HUDEP-2 (cell line): ENCODE measurements at regions not wholly inside any gene's neighbourhood (a gene's known extent, or its start where the extent isn't known, plus 50 kb on each side); places are given as distances from the start of the nearest gene placed in this dataset.
"Not testable (repeated sequence)": the region's sequence is repeated elsewhere in the genome, so short reads cannot be mapped to it uniquely, and the experiment has no call there.

Experiments used
- DNase-seq, 76 experiments: peaks; one replicate each; lab custom pipeline; 2025; ENCODE audit not compliant: unreplicated experiment in 76 of 76; lab: John Stamatoyannopoulos, UW

DNA sequence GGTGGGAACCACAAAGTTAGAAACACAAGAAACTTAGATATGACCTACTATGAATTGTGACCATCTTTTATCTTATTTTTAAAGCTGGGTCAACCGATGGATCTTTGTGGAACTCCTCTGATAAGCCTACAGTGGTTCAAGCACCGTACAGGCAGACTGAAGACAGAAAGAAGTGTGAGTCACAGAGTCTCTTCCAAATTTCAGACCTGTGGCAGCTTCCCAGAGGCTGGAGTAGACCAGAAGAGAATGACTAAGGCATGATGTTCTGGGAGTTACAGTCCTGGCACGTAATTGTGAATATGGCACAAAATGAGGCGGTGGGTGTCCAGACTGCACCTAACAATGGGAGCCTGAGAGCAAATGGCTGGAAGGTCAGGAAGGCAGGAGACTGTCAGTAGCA, 70.0 kb downstream of the LMO4 start:
- peak in 11 of 76 experiments; percentile 2 to 51 (median 30) for DNase-seq

DNA sequence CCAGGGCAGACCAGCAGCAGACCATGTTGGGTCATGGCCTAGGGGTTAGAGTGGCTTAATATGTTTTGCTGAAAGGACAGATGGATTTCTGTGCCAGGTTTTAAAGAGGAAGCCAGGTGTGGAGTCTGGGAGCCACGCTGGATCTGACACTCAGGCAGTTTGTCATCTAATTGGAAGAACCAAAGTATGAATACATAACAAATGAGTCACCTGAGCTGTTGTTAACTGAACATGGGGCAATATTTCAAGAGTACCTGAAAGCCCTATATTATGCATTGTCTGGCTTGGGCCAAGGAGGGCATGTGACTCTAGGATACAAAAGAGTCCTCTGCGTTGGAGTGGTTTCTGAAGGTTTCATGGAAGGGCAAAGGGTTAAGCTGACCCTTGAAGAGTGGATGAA, 70.6 kb downstream of the LMO4 start:
- DNase-seq: no peak

DNA sequence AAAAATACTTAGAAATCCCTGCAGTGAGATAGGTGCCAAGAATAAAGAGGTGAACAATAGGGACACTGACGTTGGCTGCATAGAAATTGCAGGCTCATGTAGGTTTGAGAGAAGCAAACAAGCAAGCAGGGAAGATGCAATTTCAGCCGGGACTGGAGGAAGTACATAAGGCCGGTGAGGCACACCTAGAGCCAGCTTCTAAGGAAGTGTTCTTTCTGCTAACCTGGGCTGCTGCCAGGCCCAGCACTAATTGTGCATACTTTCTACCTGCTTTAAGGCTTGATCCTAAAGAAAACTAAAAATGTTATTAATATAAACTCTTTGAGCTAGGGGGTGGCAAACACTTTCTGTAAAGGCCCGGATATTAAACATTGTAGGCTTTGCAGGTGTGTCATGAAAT, 71.0 kb downstream of the LMO4 start:
- no peak for DNase-seq

DNA sequence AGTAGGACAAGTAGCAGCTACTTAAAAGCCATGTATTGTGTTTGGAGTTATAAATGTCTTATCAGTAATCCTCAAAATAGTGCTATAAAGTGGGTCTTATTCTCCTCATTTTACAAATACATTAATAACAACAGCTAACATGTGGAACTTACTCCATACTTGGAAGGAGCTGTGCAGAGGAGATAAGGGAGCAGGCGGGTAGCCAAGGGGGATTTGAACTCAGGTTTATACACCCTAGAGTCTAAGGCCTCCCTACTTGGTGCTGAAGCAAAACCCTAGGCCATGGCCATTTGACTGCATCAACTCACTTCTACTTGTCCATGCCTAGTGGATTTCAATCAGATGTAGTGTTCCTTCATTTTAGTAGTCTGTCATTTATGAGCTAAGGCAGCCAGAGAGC, 72.1 kb downstream of the LMO4 start:
- peak in 20 of 76 experiments; percentile 1 to 49 (median 16) for DNase-seq

DNA sequence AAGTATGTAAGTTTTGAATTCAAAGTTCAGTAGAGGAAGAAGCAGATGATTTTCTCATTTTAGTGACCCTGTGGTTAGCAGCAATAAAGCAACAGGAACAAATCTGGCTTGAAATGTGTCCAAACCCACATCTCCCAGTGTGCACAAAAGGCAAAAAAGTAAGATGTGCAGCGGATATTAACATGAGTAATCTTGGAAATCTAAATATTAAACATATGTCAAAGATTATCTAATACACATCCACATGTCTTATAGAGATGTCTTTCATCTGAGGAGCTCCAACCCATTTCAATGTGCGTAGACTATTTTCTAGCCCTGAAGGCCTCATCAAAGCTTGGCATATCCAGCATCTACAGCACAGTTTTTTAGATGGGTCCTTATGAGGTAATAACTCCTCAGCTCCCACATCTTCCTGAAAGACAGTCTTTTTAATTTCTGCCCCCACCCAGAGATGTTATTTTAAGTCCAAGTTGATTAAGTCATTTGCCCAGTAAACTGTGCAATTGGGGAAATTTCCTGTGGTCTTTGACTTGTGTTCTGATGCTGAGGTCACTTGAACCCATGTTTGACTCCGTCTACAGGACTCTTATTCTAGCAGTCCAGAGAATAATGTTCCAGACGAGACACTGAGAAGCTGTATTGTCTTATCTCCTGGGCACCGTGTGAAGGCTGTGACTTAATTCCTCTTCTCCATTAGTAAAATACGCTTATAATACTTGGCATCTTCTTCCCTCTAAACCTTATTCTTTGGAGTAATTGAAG, 73.7 kb downstream of the LMO4 start:
- DNase-seq: no peak

DNA sequence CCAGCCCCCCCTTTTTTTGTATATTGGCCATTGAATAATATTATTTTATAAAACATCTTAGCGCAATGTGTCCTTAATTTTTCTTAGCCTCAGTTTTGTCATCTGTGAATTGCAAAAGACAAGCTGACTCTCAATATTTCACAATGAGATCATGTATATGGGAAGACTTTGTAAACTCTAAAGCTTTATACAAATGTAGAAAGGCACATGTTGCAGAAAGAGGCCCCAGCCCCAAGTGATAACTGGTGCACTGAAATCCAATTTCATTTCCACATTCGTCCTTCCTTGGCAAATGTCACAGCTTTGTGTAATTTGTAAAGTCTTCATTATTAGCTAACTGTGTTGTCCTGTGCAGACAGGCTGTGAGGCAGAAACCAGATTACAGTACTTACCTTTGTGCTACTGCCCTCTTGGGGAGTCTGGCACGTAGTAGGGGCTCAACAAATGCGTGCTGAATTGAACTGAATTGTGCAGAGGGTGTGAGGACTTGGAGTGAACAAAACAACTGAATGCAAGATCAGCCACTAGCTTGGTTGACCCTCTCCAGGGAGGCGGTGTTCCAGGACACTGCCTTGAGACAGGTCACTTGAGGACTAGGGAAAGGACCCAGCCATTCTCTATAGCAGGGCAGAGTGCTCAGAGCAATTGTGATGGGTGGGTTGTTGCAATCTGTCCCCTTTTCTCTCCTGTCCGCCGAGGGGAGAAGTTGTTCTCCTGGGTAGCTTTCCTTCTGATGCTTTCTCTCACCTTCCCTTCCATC, 74.6 kb downstream of the LMO4 start:
- no peak for DNase-seq

DNA sequence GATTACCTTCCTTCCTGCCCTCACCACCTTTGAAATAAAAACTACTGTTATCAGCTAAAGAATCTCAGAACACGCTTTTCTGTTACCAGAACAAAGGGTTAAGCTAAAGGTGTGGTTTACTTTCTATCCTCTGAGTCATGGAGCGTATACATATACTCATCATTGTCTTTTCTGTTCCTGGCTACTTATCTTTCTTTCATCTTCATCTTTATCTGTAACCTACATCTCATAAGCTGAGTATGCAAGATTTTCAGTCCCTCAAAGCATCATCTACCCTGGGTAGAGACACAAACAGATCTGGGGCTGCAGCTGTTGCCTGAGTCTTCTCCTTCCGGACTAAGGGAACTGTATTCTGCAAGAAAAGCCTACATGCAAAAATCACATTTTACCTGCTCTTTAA, 75.6 kb downstream of the LMO4 start:
- DNase-seq: no peak

DNA sequence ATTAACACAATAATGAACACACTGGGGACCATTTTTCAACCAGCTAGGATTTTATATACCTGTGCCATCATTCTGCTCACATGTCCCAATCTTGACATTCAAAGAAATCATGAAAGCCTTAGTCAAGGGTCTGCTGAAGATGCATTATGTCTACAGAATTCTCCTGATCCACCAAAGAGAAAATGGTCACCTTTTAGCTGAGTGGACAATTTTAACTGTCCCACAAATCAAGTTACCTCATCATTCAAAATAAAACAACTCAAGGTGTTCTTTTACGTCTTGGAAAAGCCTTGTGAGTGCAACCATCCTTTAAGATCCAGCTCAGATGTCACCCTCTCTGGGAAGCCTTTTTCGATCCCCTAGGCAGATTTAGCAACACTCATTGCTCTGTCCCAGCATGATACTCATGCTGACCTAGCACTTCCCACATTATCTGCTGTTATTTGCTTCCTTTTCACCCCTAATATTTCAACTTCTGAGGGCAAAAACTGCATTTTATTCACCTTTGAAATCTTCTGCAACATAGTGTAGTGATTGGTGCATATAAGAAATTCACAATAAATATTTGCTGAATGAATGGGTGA, 80.1 kb downstream of the LMO4 start:
- no peak for DNase-seq

DNA sequence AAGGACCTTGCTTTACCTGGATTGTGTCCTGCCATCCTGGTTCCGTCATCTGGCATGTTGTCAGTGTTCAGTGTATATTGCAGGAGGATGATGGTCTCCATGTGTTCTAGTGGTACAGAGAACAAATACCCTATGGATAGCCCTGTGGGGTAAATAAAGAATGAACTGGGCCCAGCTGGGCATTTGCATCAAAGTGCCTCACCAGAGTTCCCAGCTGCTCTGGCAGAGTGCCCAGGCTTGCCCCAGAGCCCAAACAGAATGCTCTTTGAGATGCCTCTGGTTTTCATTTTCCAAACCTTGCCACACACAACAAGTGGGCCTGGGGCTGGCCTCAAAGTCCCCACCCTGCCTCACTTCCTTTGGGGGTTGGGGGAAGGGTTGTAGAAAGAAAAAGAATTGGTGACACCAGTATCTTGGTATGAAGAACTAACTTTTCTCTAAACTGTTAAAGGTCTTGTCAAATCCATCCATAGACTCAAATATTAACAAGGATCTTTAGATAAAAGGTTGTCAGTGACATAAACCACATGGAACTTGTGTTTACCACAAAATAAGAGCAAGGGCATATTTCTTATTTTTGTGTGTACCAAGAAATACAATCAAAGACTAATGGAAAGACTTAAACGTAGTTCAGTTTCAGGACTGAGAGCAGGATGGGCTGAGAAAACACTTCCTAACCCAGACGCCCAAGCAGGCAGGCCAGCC, 82.2 kb downstream of the LMO4 start:
- DNase-seq: peak in 1 of 76 experiments; percentile 5

DNA sequence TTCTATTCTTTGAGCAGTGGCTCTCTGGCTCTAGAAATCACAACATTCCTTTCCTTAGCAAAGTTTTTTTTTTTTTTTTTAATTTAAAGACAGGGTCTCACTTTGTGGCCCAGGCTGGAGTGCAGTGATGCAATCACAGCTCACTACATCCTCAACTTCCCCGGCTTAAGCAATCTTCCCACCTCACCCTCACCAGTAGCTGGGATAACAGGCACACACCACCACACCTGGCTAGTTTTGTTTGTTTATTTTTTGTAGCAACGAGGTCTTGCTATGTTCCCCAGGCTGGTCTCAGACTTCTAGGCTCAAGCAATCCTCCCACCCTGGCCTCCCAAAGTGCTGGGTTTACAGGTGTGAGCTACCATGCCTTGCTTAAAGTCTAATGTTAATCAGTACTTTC, 85.2 kb downstream of the LMO4 start:
- DNase-seq: not testable (repeated sequence)

DNA sequence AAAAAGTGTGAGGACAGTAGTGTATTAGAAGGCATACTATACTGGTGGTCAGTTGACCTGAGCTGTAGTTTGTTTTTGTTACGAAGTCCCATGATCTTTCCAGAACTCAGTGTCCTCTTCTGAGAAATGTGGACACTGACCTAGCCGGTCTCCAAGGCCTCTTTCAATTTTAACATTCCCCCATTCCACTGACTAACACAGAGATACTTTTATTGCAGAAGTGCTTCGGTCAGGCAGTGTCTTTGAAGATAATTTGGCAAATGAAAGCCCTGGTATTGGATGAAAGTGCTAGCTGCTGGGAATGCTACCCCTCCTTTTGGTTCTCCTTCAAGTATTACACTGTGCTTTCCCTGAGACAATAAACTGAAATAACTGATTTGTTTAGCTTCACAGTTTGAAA, 89.4 kb downstream of the LMO4 start:
- DNase-seq: no peak

DNA sequence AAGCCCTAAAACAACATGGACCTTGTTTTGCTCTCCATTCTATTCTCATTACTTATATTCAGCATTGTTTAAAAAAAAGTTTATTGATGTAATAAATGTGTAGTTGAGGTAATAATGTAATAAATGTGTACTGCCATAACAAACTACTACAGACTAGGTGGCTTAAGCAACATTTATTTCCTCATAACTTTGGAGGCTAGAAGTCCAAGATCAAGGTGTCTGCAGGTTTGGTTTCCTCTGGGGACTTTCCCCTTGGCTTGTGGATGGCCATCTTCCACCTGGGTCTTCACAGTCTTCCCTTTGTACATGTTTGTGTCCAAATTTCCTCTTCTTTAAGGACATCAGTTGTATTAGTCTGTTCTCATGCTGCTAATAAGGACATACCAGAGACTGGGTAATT, 93.1 kb downstream of the LMO4 start:
- no peak for DNase-seq

DNA sequence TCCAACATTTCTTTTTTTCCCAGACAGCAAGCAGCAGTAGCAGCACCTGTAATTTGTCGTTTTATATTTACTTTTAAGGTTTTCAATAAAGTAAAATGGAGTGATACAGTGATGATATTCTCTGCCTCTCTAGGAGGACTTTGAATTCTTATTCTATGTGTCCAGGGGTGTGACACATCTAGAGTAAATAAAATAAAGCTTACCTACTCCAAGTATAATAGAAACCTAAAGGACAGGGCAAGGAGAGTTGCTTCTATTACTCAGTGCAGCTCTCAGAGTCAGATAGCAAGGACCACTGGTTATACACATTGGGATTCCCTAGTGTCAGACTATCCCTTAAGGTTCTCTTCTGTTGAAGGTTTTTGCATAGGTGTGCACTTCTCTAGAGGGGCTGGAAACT, 95.9 kb downstream of the LMO4 start:
- no peak for DNase-seq

DNA sequence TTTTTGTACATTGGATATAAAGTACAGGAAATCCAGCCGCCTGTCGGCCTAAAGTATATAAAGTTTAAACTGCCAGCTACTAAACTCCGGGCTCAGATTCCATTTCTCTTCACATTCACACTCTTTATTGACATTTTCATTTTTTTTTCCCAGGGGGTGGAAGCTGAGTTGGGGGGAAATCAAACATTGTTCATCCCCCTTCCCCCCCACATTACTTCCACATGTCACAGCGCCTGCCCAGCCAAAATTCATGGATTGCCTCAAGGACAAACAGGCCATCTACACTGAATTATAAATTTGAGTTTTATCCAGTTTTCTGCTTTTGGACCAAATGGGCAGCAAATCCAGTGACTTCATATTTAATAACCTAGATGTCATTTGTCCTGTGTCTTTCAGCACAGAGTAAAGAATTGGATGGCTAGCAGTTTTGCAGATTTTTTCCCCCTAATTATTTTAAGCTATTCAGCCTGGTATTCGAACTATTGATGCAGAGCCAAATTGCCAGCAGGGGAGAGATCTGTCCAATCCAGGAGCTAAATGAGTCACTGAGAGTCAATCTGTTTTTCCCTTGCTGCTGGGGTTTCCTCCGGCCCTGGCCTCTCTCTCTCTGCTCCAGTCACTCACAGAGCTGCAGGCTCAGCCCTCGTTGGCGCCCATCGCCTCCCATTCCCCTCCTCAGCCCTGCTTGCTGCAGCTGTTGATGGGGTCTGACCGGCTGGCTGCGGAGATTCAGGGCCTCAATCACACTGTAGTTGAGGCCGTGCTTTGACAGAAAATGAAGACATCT, 98.0 kb downstream of the LMO4 start:
- no peak for DNase-seq

DNA sequence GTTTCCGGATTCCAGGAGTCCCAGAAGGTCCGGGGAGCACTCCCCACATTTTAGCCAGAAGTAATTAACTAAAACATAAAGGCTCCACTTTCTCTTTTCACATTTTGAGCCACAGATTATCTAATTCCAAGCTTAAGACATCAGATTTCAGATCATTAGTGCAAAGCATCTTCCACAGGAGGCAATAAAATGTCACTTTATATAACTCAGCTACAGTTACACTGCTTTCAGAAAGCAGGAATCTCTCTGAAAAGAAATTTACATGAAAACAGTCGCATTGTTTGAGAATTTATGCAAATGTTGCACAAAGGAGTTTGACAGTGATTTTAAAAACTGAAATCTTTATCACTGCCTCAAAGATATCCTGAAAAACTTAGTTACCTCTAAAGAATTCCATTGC, 99.7 kb downstream of the LMO4 start:
- DNase-seq: no peak

DNA sequence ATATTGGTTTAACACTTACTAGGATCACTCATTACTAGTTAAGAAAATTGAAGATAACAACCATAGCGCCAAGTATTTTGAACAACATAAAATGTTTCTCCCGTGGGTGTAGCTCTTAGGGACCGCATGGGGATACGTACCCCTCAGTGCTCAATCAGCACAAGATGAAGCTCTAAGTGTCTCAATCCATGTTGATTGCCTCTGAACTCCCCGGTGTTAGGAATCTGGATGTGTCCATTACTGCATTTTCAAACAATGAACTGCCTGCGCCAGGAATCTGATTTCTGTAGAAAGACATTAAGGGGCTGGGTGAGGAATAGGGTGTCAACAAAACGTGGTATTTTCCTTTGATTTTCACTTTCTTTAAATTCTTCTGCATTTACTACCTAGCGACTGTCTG, 100.2 kb downstream of the LMO4 start:
- DNase-seq: no peak

DNA sequence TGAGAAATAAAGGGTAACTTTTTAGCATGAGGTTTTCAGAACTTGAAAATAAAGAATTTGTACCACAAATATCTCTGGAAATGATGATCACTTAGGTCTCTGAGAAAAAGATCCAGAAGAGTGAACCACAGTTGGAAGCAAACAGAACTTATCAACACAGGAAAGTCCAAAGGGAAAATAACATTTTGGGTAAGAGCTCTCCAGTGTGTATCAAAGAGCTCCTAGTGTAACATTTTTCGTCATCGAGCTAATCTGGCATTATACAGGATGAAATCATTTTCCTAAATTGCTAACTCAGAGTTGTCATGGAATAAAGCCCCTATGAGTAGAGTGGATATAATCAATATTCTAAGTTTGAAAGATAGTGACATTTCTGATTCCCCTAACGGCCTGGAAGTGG, 104.0 kb downstream of the LMO4 start:
- no peak for DNase-seq

DNA sequence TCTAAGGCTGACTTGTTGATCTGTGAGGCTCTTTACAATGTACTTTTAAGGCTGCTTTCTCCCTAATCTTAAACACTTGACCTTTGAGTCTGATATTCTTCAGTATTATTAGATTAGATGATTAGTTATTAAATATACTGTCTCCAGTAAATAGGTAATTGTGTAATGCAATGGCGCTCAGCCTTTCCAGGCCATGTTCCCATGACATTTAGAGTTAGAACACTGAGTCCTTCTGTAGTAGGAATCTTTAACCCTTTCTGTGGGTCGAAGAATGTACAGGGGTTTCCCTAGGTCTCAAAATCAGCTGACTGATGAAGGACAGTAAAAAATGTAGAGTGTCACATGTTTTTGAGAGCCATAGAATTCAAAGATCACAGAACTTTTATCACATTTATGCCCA, 104.4 kb downstream of the LMO4 start:
- not testable (repeated sequence) for DNase-seq

DNA sequence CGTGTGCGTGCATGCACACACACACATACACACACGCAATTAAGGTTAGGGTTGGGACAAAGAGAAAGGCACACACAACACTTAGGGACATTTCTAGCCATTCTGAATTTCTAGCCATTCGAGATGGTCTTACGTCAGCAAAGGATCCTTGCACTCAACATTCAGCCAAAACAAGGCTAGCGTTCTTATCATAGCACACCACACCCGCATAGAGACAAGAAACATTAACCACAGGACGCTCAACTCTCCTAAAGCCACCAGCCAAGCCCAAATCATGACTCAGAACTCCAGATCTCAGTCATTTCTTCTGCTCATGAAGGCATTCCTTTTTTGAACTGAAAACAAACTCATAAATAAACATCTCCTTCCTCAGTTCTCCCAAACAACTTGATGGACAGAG, 106.8 kb downstream of the LMO4 start:
- peak in 67 of 76 experiments; percentile 6 to 88 (median 56) for DNase-seq

DNA sequence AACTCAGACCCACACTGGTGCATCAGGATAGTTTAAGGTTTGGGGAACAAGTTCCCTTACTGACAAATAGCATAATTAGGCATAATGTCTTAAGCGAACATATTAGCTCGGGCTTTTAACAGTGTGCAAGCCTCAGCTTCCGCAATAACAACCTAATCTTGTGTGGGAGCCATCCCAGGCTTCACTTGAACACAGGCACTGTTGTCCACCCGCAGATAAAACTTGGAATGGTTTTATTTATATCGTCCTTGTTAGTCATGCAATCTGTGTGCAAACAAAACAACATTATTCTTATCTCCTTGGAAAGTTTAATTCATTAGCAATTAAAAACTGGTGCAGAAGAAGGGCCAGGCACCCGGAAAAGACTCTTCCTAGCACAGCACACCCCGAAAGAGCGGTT, 107.4 kb downstream of the LMO4 start:
- DNase-seq: not testable (repeated sequence)
